ENCODE measurements at regions not wholly inside any gene's neighbourhood (a gene's known extent, or its start where the extent isn't known, plus 50 kb on each side); places are given as distances from the start of the nearest gene placed in this dataset.

DNA sequence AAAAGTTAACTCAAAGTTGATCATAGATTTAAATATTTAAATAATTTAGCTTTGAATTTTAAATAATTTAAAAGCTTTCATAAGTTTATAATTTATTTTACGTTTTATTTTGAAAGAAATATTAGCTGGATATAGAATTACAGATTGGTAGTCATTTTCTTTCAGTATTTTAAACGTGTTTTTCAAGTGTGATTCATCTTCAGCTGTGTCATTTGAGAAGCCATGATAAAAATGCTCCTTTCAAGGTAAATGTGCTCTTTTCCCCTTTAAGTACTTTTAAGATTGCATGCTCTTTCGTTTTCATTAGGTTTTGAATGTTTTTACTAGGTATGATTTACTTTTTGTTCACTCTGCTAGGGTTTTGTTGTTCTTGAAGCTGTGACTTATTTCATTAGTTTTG lies 116.8 kb upstream of the FIGN start:
- Histone ChIP-seq H3K9me2 (no peaks in the 10 kb centered on the region), H3K9ac (no peak overlapping the region), H4K20me1 (ENCODE audit: insufficient read depth) (no peaks in the 10 kb centered on the region), H3K4me3 (ENCODE audit: low read depth in 2 of 2, low read length in 1 of 2) (no peak overlapping the region), H3K4me1 (ENCODE audit: control insufficient read depth in 1 of 2, insufficient read depth in 2 of 2, low read depth in 1 of 2, low read length in 1 of 2) (no peaks in the 10 kb centered on the region; a peak in 1 of 4 replicates), H3K4me2 (no peak overlapping the region), H3K9me3 (no peaks in the 10 kb centered on the region), H3K27me3 (ENCODE audit: insufficient read depth) (no peaks in the 10 kb centered on the region), H2AFZ (ENCODE audit: low read depth) (no peak overlapping the region), H3K36me3 (replicated peaks in 1 of 2; ENCODE audit: control insufficient read depth in 1 of 2, insufficient read depth in 2 of 2, low read length in 1 of 2) (no peaks in the 10 kb centered on the region), H3K27ac (ENCODE audit: low read depth in 2 of 2, low read length in 1 of 2) (no peak overlapping the region), H3F3A (replicated peaks; ENCODE audit: insufficient read depth) (no peaks in the 10 kb centered on the region), H3K79me2 (ENCODE audit: insufficient read depth) (no peaks in the 10 kb centered on the region)
- WGBS (ENCODE audit: low lambda C conversion rate) = 40% methylated on average over 3 of the region's 3 CpGs
- TF ChIP-seq, protein P1, sequence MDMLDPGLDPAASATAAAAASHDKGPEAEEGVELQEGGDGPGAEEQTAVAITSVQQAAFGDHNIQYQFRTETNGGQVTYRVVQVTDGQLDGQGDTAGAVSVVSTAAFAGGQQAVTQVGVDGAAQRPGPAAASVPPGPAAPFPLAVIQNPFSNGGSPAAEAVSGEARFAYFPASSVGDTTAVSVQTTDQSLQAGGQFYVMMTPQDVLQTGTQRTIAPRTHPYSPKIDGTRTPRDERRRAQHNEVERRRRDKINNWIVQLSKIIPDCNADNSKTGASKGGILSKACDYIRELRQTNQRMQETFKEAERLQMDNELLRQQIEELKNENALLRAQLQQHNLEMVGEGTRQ (IDR thresholded peaks at IDR 0.05; ENCODE audit: borderline replicate concordance, low read depth, low read length) = no peak
- no peak for TF ChIP-seq EP300 (IDR thresholded peaks at IDR 0.05; ENCODE audit: borderline replicate concordance in 1 of 2, low read depth in 1 of 2, low read length in 1 of 2)
- ChIA-PET POLR2A (no interaction called here), CTCF (interaction anchor here (0.7 kb wide), 1 partner anchor 19 kb away, joined by 3 read pairs; no protein-coding TSS in a partner anchor)
- no peak for DNase-seq

DNA sequence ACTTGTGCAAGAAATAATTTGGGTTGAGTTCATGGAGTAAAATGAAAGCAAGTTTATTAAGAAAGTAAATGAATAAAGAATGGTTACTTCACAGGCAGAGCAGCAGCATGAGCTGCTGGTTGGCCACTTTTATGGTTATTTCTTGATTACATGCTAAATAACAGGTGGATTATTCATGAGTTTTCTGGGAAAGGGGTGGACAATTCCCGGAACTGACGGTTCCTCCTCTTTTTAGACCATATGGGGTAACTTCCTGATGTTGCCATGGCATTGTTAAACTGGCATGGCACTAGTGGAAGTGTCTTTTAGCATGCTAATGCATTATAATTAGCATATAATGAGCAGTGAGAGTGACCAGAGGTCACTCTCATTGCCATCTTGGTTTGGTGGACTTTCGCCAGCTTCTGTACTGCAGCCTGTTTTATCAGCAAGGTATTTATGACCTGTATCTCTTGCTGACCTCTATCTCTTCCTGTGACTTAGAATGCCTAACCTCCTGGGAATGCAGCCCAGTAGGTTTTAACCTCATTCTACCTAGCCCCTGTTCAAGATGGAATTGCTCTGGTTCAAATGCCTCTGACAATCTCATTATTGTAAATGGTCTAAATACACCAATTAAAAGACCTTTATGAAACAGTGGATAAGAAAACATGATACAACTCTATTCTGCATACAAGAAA lies 114.1 kb upstream of the FIGN start:
- no peaks in the 10 kb centered on the region for H3K36me3 ChIP-seq (replicated peaks in 1 of 2; ENCODE audit: control insufficient read depth in 1 of 2, insufficient read depth in 2 of 2, low read length in 1 of 2)
- no peaks in the 10 kb centered on the region; a peak in 1 of 4 replicates for H3K4me1 ChIP-seq (ENCODE audit: control insufficient read depth in 1 of 2, insufficient read depth in 2 of 2, low read depth in 1 of 2, low read length in 1 of 2)
- TF ChIP-seq RFX5 (IDR thresholded peaks at IDR 0.05; ENCODE audit: low read length) = no peak
- TF ChIP-seq JUND (IDR thresholded peaks at IDR 0.05) = no peak
- TF ChIP-seq, protein P2, sequence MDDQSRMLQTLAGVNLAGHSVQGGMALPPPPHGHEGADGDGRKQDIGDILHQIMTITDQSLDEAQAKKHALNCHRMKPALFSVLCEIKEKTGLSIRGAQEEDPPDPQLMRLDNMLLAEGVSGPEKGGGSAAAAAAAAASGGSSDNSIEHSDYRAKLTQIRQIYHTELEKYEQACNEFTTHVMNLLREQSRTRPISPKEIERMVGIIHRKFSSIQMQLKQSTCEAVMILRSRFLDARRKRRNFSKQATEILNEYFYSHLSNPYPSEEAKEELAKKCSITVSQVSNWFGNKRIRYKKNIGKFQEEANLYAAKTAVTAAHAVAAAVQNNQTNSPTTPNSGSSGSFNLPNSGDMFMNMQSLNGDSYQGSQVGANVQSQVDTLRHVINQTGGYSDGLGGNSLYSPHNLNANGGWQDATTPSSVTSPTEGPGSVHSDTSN (IDR thresholded peaks at IDR 0.05) = no peak
- H3K27ac ChIP-seq (ENCODE audit: low read depth in 2 of 2, low read length in 1 of 2) = no peak overlapping the region
- H2AFZ ChIP-seq (ENCODE audit: low read depth) = no peak overlapping the region
- H3K9ac ChIP-seq = no peak overlapping the region
- H3K79me2 ChIP-seq (ENCODE audit: insufficient read depth) = no peaks in the 10 kb centered on the region
- ChIA-PET CTCF (no interaction called here), POLR2A (no interaction called here)
- no peaks in the 10 kb centered on the region for H3F3A ChIP-seq (replicated peaks; ENCODE audit: insufficient read depth)
- H3K27me3 ChIP-seq (ENCODE audit: insufficient read depth) = no peaks in the 10 kb centered on the region
- no peaks in the 10 kb centered on the region for H3K9me3 ChIP-seq
- no peaks in the 10 kb centered on the region for H4K20me1 ChIP-seq (ENCODE audit: insufficient read depth)
- no peak for DNase-seq
- H3K4me2 ChIP-seq = no peak overlapping the region
- WGBS (ENCODE audit: low lambda C conversion rate) = 90% methylated on average over 3 of the region's 3 CpGs
- no peaks in the 10 kb centered on the region for H3K9me2 ChIP-seq
- no peak overlapping the region for H3K4me3 ChIP-seq (ENCODE audit: low read depth in 2 of 2, low read length in 1 of 2)

DNA sequence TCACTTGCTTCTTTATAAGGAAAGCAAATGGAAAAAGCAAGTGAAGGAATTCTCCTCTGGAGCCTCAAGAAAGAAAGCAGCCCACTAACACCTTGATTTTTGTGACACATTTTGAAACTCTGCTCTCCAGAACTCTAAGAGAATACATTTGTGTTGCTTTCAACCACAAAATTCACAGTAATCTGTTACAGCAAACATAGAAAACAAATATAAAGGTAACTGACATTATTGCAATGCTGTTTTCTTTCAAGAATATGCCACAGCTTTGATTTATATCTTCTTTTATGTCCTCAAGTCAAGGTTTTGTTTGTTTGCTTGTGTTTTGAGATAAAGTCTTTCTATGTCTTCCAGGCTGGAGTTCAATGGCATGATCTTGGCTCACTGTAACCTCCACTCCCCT lies 103.1 kb upstream of the FIGN start:
- CTCF ChIA-PET = no interaction called here
- H3K36me3 ChIP-seq (replicated peaks in 1 of 2; ENCODE audit: control insufficient read depth in 1 of 2, insufficient read depth in 2 of 2, low read length in 1 of 2) = no peaks in the 10 kb centered on the region
- H3K9me2 ChIP-seq = no peaks in the 10 kb centered on the region
- H4K20me1 ChIP-seq (ENCODE audit: insufficient read depth) = no peaks in the 10 kb centered on the region
- no peak overlapping the region for H3K9ac ChIP-seq
- DNase-seq = no peak
- H3K79me2 ChIP-seq (ENCODE audit: insufficient read depth) = no peaks in the 10 kb centered on the region
- H3F3A ChIP-seq (replicated peaks; ENCODE audit: insufficient read depth) = no peaks in the 10 kb centered on the region
- no peak overlapping the region for H2AFZ ChIP-seq (ENCODE audit: low read depth)
- no peaks in the 10 kb centered on the region for H3K27me3 ChIP-seq (ENCODE audit: insufficient read depth)
- no peak overlapping the region for H3K27ac ChIP-seq (ENCODE audit: low read depth in 2 of 2, low read length in 1 of 2)
- no peak overlapping the region for H3K4me2 ChIP-seq
- no peaks in the 10 kb centered on the region; a peak in 1 of 4 replicates for H3K4me1 ChIP-seq (ENCODE audit: control insufficient read depth in 1 of 2, insufficient read depth in 2 of 2, low read depth in 1 of 2, low read length in 1 of 2)
- no peak overlapping the region for H3K4me3 ChIP-seq (ENCODE audit: low read depth in 2 of 2, low read length in 1 of 2)
- POLR2A ChIA-PET = no interaction called here
- H3K9me3 ChIP-seq = no peaks in the 10 kb centered on the region
- TF ChIP-seq POLR2AphosphoS5 (IDR thresholded peaks at IDR 0.05; ENCODE audit: low read depth, low read length) (no peak), MXI1 (IDR thresholded peaks at IDR 0.05; ENCODE audit: low read depth, low read length) (no peak), EP300 (IDR thresholded peaks at IDR 0.05; ENCODE audit: borderline replicate concordance in 1 of 2, low read depth in 1 of 2, low read length in 1 of 2) (no peak), GATA2 (CRISPR knock-in tag; IDR thresholded peaks at IDR 0.05) (no peak), RCOR1 (IDR thresholded peaks at IDR 0.05; ENCODE audit: low read length) (no peak), EZH2phosphoT487 (IDR thresholded peaks at IDR 0.05; ENCODE audit: borderline replicate concordance, low read depth) (no peak), YY1 (IDR thresholded peaks at IDR 0.05; ENCODE audit: low read depth) (no peak)
- TF ChIP-seq, protein P3, sequence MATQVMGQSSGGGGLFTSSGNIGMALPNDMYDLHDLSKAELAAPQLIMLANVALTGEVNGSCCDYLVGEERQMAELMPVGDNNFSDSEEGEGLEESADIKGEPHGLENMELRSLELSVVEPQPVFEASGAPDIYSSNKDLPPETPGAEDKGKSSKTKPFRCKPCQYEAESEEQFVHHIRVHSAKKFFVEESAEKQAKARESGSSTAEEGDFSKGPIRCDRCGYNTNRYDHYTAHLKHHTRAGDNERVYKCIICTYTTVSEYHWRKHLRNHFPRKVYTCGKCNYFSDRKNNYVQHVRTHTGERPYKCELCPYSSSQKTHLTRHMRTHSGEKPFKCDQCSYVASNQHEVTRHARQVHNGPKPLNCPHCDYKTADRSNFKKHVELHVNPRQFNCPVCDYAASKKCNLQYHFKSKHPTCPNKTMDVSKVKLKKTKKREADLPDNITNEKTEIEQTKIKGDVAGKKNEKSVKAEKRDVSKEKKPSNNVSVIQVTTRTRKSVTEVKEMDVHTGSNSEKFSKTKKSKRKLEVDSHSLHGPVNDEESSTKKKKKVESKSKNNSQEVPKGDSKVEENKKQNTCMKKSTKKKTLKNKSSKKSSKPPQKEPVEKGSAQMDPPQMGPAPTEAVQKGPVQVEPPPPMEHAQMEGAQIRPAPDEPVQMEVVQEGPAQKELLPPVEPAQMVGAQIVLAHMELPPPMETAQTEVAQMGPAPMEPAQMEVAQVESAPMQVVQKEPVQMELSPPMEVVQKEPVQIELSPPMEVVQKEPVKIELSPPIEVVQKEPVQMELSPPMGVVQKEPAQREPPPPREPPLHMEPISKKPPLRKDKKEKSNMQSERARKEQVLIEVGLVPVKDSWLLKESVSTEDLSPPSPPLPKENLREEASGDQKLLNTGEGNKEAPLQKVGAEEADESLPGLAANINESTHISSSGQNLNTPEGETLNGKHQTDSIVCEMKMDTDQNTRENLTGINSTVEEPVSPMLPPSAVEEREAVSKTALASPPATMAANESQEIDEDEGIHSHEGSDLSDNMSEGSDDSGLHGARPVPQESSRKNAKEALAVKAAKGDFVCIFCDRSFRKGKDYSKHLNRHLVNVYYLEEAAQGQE (IDR thresholded peaks at IDR 0.05; ENCODE audit: low read depth, low read length) = no peak
- TF ChIP-seq, protein P4, sequence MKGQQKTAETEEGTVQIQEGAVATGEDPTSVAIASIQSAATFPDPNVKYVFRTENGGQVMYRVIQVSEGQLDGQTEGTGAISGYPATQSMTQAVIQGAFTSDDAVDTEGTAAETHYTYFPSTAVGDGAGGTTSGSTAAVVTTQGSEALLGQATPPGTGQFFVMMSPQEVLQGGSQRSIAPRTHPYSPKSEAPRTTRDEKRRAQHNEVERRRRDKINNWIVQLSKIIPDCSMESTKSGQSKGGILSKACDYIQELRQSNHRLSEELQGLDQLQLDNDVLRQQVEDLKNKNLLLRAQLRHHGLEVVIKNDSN (IDR thresholded peaks at IDR 0.05; ENCODE audit: borderline replicate concordance, low read depth) = no peak
- TF ChIP-seq, protein P1 (IDR thresholded peaks at IDR 0.05; ENCODE audit: borderline replicate concordance, low read depth, low read length) = no peak

Data from SK-N-SH (cell line).